GM20000 (cell line): ENCODE measurements at regions not wholly inside any gene's neighbourhood (a gene's known extent, or its start where the extent isn't known, plus 50 kb on each side); places are given as distances from the start of the nearest gene placed in this dataset.

Experiments
- DNase-seq: peaks from one replicate; pipeline ENCODE4 v3.0.0; 2012; ENCODE audit warnings: low spot score
- TF ChIP-seq, protein P1 (sequence below): IDR thresholded peaks from 2 replicates; pipeline ENCODE4 v1.5.1; 2012; ENCODE audit warnings: mild to moderate bottlenecking, control low read depth; ENCODE audit errors: extremely low read depth, missing control alignments

DNA sequence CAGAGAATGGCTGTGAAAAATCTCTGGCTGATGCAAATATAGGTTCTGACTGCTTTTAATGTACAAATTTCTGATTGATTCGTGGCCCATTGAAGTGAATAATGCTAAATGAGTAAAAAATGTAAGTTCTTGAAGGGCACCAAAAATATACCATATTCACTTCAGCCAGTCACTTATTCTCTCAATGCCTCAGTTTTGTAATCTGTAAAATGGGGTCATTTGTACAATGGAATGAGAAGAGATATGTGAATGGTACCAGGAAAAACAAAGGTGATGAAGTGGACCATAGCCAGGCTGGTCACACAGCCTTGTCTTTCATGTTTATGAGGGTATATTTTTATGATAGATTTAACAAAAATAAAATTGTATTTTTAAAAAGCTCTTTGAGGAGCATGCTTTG is 441.2 kb upstream of the NR3C2 start:
- no peak for DNase-seq
- TF ChIP-seq, protein P1, sequence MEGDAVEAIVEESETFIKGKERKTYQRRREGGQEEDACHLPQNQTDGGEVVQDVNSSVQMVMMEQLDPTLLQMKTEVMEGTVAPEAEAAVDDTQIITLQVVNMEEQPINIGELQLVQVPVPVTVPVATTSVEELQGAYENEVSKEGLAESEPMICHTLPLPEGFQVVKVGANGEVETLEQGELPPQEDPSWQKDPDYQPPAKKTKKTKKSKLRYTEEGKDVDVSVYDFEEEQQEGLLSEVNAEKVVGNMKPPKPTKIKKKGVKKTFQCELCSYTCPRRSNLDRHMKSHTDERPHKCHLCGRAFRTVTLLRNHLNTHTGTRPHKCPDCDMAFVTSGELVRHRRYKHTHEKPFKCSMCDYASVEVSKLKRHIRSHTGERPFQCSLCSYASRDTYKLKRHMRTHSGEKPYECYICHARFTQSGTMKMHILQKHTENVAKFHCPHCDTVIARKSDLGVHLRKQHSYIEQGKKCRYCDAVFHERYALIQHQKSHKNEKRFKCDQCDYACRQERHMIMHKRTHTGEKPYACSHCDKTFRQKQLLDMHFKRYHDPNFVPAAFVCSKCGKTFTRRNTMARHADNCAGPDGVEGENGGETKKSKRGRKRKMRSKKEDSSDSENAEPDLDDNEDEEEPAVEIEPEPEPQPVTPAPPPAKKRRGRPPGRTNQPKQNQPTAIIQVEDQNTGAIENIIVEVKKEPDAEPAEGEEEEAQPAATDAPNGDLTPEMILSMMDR: no peak

DNA sequence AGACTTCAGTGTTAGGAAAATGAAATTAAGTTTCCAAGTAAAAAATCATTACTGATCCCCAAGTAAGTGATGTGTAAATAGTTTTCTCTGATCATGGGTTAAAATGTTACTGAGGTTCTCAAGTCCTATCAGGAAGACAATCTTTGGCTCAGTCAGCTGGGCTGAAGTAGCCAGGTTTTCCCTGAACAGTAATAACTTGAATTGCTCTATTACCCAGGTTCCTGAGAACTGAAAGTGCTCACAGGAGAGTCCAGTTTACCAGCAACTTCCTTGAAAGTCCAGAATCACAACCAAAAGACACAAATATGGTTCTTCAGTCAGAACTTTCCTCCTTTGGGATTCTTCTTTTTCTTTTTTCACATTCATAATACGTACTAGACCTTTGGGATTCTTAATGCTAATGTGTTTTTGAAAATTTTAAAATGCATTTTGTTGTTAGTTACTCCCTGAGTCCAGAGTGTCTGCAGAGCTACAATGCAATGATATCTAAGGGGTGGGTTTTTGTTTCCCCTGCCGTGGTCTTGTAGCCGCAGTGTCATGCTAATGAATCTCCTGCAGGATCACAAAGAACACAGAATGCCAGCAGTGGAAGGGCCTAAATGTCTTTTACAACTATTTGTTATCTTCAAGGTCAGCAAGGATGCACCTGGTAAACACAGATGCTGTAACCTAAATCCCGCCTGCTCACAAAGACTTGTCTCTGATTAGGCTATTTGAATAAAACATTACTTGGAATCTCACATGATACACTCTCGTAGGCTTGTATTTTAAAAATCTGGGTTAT is 439.8 kb upstream of the NR3C2 start:
- TF ChIP-seq, protein P1: no peak
- no peak for DNase-seq

DNA sequence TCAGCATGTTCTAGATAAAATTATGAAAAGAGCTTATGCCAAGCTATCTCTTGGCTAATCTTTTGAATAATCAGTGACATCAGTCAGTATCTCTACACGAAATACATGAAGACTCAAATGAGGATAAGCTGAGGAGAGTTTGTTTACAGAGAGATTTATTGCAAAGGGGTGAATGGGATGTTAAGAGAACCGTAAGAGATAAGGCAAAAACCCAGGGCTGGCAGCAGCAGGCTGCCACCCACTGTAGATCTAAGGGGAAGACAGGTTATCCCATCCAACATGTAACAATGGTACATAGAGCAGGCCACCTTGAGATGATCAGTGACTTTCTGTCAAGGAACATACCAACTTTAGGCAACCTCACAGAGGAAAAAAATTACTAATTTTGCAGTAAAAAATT is 432.1 kb upstream of the NR3C2 start:
- TF ChIP-seq, protein P1: no peak
- DNase-seq: no peak

DNA sequence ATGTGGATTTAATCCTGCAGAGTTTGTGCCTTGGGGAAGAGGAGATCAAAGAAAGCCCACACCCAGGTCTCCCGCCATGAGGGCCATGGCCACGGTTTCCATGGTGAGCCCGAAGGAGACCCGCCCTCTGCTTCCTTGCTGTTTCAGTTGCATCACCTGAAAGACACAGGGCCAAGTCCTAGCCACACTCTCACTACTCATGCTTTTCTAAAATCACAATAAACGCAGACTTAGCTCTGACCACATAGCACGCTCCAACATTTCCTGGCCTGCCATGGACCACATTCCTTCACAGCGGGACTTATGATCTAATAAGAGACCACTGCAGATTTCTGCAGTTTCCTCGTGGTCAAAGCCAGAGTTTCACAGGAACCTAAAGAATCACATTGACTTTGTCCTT is 426.0 kb upstream of the NR3C2 start:
- DNase-seq: no peak
- TF ChIP-seq, protein P1: no peak

DNA sequence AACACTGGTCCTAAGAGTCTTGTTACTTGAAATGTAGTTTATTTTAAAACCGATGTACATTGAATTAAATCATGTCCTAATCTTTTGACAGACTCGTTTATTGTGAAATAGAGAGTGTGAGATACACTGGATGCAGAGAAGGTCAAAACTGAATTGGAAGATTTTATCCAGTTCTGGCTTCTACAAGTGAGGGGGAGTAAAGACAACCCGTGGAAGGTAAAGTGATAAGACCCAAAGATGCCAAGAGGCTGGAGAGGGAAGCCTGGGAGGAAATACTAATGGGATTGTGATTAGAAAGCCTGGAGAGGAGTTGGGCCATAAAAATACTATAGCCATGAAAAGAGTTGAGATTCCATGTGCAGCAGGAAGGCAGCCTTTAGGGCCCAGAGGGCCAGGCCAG is 424.5 kb upstream of the NR3C2 start:
- TF ChIP-seq, protein P1: no peak
- no peak for DNase-seq

DNA sequence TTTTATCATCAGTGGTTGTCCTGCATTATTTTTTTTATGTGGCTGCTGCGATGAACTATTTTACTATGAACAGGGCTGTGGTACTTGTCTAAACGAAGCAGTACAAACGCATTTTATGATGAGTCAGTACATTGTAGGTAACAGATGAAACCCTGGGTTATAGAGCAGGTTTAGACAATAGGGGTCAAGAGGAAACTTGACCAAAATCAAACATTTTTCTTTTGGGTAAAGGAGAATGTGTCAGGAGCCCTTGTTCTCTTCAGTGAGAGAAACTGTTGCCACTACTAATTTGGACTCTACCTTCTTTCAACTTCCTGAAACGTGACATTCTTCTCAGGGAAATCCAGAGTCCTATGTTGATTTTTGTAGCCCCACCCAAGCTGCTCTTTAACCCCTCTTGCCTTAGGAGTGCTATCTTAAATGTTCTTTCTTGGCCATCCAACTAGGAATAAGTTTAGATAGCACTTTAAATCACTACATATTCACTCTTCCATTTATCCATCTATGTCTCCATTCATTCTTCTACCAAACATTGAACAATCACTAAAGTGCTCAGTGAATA is 415.8 kb upstream of the NR3C2 start:
- TF ChIP-seq, protein P1: no peak
- DNase-seq: no peak

DNA sequence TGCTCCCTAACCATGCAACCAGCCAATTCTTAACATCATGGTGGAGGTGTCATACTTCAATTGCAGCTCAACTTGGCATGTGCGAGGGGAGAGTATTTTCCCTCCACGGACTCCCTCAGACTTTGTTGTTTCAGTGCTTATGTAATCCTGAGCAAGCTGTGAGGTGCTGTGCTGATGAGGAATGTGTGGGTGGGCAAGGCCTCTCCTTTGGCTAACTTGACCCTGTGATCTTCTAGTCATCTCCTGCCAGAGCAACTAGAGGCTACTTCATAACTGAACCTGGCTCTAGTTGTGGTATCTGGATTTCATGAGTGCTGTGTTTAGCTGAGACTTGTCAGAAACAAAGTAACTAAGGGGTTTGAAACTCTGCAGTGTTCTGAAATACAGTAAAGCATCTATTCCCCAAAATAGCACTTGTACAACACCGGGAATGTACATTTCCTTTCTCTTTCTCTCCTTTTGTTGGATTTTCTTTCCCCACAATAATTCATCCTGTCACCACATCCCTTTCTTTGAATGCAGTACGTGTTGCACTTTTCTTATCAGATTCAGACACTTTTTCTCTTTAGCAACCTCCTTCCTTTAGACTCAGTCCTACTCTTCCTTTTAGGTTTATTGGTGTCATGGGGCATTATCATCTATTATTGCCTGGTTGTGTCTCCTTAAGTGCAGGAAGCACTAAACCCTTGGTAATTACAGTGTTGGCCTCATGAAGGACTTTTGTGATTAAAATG is 415.2 kb upstream of the NR3C2 start:
- TF ChIP-seq, protein P1: no peak

More for the DNA sequence above, 415.2 kb upstream of the NR3C2 start:
- DNase-seq: no peak
